CD14-positive monocyte (primary cell): ENCODE measurements at regions not wholly inside any gene's neighbourhood (a gene's known extent, or its start where the extent isn't known, plus 50 kb on each side); places are given as distances from the start of the nearest gene placed in this dataset.

ENCODE experiments used
- DNase-seq, 3 donors: peaks; one replicate each; pipeline ENCODE4 v3.0.0-alpha.2; 2011 to 2022
- H2AFZ ChIP-seq: 2 replicates; pipeline ENCODE4 v1.6.0; 2012; ENCODE audit warnings: mild to moderate bottlenecking, low read depth, low read length, inconsistent platforms; ENCODE audit not compliant: insufficient read depth, poor library complexity, severe bottlenecking
- H3K27ac ChIP-seq, 2 donors: 1 replicate in 1 of 2; 2 replicates in 1 of 2; pipeline ENCODE4 v1.5.1; 2012 to 2013; ENCODE audit warnings: low read length in 2 of 2, control low read depth in 1 of 2, inconsistent platforms in 1 of 2, low read depth in 1 of 2, mild to moderate bottlenecking in 1 of 2
- H3K27me3 ChIP-seq, 2 donors: one replicate each; pipeline versions ENCODE4 v1.6.0 to v1.6.1; 2011 to 2013; ENCODE audit warnings: low read length in 2 of 2; ENCODE audit not compliant: control insufficient read depth in 2 of 2, insufficient read depth in 2 of 2
- H3K36me3 ChIP-seq, 2 donors: replicated peaks in 1 of 2; 1 replicate in 1 of 2; 2 replicates in 1 of 2; pipeline versions ENCODE4 v1.5.1 to v1.6.1; 2012 to 2013; ENCODE audit warnings: low read length in 2 of 2, control low read depth in 1 of 2, inconsistent platforms in 1 of 2, mild to moderate bottlenecking in 1 of 2; ENCODE audit not compliant: insufficient read depth in 2 of 2, control insufficient read depth in 1 of 2
- H3K4me1 ChIP-seq, 2 donors: 1 replicate in 1 of 2; 2 replicates in 1 of 2; pipeline versions ENCODE4 v1.5.1 to v1.6.1; 2012 to 2013; ENCODE audit warnings: low read length in 2 of 2, control low read depth in 1 of 2, inconsistent platforms in 1 of 2, mild to moderate bottlenecking in 1 of 2, moderate library complexity in 1 of 2; ENCODE audit not compliant: insufficient read depth in 2 of 2, control insufficient read depth in 1 of 2
- H3K4me2 ChIP-seq: replicated peaks from 2 replicates; pipeline ENCODE3; 2012; ENCODE audit warnings: low read length, moderate library complexity, mild to moderate bottlenecking; ENCODE audit not compliant: poor library complexity, severe bottlenecking; ENCODE audit errors: extremely low read depth
- H3K4me3 ChIP-seq, 3 experiments: fragments of 200-600 bp in 1 of 3; sonication (generic) in 1 of 3; replicated peaks in 1 of 3; 1 replicate in 2 of 3; 2 replicates in 1 of 3; pipeline ENCODE4 v1.5.1; 2011 to 2013; ENCODE audit warnings: low read length in 3 of 3, mild to moderate bottlenecking in 3 of 3, control low read depth in 2 of 3, low read depth in 2 of 3, inconsistent platforms in 1 of 3, moderate library complexity in 1 of 3
- H3K79me2 ChIP-seq: 2 replicates; pipeline ENCODE4 v1.6.0; 2012; ENCODE audit warnings: mild to moderate bottlenecking, control low read depth, inconsistent platforms, low read length, moderate library complexity; ENCODE audit not compliant: insufficient read depth
- H3K9ac ChIP-seq: 2 replicates; pipeline ENCODE4 v1.6.0; 2017; ENCODE audit warnings: low read length, mild to moderate bottlenecking; ENCODE audit not compliant: insufficient read depth, poor library complexity, severe bottlenecking
- H3K9me3 ChIP-seq, 2 donors: replicated peaks in 1 of 2; 1 replicate in 1 of 2; 2 replicates in 1 of 2; pipeline versions ENCODE4 v1.5.1 to v1.6.1; 2012 to 2013; ENCODE audit warnings: low read length in 2 of 2, control low read depth in 1 of 2; ENCODE audit not compliant: control insufficient read depth in 1 of 2, insufficient read depth in 1 of 2
- H4K20me1 ChIP-seq: 2 replicates; pipeline ENCODE4 v1.6.0; 2012; ENCODE audit warnings: mild to moderate bottlenecking, low read length, control low read depth, moderate library complexity; ENCODE audit not compliant: insufficient read depth
- H3K27ac Mint-ChIP-seq, 7 donors: one replicate each; pipeline ENCODE4 v1.8.0; 2020; ENCODE audit warnings: mild to moderate bottlenecking in 7 of 7, mixed read lengths in 7 of 7, moderate library complexity in 6 of 7, inconsistent platforms in 2 of 7
- H3K27me3 Mint-ChIP-seq, 3 donors: one replicate each; pipeline ENCODE4 v1.8.0; 2021 to 2022; ENCODE audit warnings: low read depth in 3 of 3, mild to moderate bottlenecking in 3 of 3, mixed read lengths in 3 of 3, moderate library complexity in 3 of 3, inconsistent platforms in 1 of 3
- H3K36me3 Mint-ChIP-seq, 2 donors: one replicate each; pipeline ENCODE4 v1.8.0; 2020; ENCODE audit warnings: mixed read lengths in 2 of 2, inconsistent platforms in 1 of 2, mild to moderate bottlenecking in 1 of 2
- H3K4me1 Mint-ChIP-seq: one replicate; pipeline ENCODE4 v1.8.0; 2020; ENCODE audit warnings: mild to moderate bottlenecking, mixed read lengths
- H3K4me3 Mint-ChIP-seq, 2 donors: one replicate each; pipeline ENCODE4 v1.8.0; 2020; ENCODE audit warnings: mild to moderate bottlenecking in 2 of 2, mixed read lengths in 2 of 2, moderate library complexity in 1 of 2
- H3K9me3 Mint-ChIP-seq, 7 donors: one replicate each; pipeline ENCODE4 v1.8.0; 2020 to 2022; ENCODE audit warnings: mixed read lengths in 7 of 7, mild to moderate bottlenecking in 6 of 7, moderate library complexity in 6 of 7, inconsistent platforms in 2 of 7
- CTCF ChIP-seq: fragments of 200-600 bp; IDR thresholded peaks from one replicate; pipeline ENCODE4 v1.8.0; 2022; ENCODE audit warnings: antibody characterized with exemption, mild to moderate bottlenecking
- WGBS: methylation state at CpG from one replicate; pipeline ENCODE4 v1.1.5; 2013; ENCODE audit warnings: missing lambda C conversion rate; ENCODE audit not compliant: insufficient coverage; 5-methylcytosine and 5-hydroxymethylcytosine counted together
- intact Hi-C, 2 donors: fragments of 100-400 bp; cut with micrococcal nuclease; formaldehyde crosslinking; loops; one replicate each; pipeline versions ENCODE4 v1.15.0 to v1.15.1; 2023

DNA sequence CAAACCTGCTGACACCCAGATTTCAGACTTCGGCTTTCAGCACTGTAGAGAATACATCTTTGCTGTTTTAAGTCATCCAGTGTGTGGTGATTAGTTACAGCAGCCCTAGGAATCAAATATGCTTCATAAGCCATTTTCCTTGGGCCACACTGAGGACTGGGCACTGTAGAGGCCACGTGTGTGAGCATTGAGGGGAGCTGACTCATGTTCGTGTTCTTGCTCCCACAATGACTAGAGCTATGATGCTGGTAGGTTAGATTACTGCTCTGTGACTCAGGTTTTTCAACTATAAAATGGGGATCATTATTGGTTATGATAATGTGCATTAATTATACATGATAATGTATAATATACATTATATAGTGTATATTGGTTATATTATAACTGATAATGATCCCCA lies 96.5 kb upstream of the PALM2AKAP2 start:
- Mint-ChIP-seq H3K4me3 (no peak overlapping the region), H3K27ac (no peak overlapping the region), H3K27me3 (peaks cover 4 to 5% (median 4%) of the 10 kb centered on the region in 3 donors), H3K36me3 (no peaks in the 10 kb centered on the region), H3K4me1 (no peaks in the 10 kb centered on the region), H3K9me3 (peaks cover 0 to 5% (median 2%) of the 10 kb centered on the region in 7 donors)
- no peak overlapping the region for H3K4me3 ChIP-seq
- TF ChIP-seq CTCF: no peak
- intact Hi-C loops: no loop called here
- no peak overlapping the region for H2AFZ ChIP-seq
- no peaks in the 10 kb centered on the region for H3K79me2 ChIP-seq
- H3K27ac ChIP-seq: no peak overlapping the region
- no peaks in the 10 kb centered on the region for H3K36me3 ChIP-seq
- H3K4me2 ChIP-seq: no peak overlapping the region
- no peaks in the 10 kb centered on the region for H3K4me1 ChIP-seq
- WGBS: 40% methylated on average over 1 of the region's 3 CpGs
- no peaks in the 10 kb centered on the region for H3K27me3 ChIP-seq
- no peaks in the 10 kb centered on the region for H3K9me3 ChIP-seq
- no peak for DNase-seq
- no peak overlapping the region for H3K9ac ChIP-seq
- no peaks in the 10 kb centered on the region for H4K20me1 ChIP-seq

- TF ChIP-seq CTCF: no peak
- no peak overlapping the region for H3K27ac Mint-ChIP-seq
- peaks cover 0 to 4% (median 2%) of the 10 kb centered on the region in 7 donors for H3K9me3 Mint-ChIP-seq
- Histone ChIP-seq H4K20me1 (no peaks in the 10 kb centered on the region), H3K4me2 (no peak overlapping the region), H3K36me3 (no peaks in the 10 kb centered on the region), H3K27ac (no peak overlapping the region), H3K79me2 (no peaks in the 10 kb centered on the region), H3K4me1 (no peaks in the 10 kb centered on the region), H3K4me3 (no peak overlapping the region), H2AFZ (no peak overlapping the region), H3K9me3 (no peaks in the 10 kb centered on the region), H3K9ac (no peak overlapping the region), H3K27me3 (peaks cover 0 to 3% of the 10 kb centered on the region in 2 donors)
- no peaks in the 10 kb centered on the region for H3K36me3 Mint-ChIP-seq
- DNase-seq: no peak
- H3K27me3 Mint-ChIP-seq: peaks cover 3 to 13% (median 4%) of the 10 kb centered on the region in 3 donors
- WGBS: no CpG with 5 or more reads among the region's 3 CpGs
- H3K4me1 Mint-ChIP-seq: no peaks in the 10 kb centered on the region
- H3K4me3 Mint-ChIP-seq: no peak overlapping the region
- intact Hi-C loops: no loop called here
These were observed 90.3 kb upstream of the PALM2AKAP2 start for GRCh38 chr9:109689701-109690100.
